CD4-positive, alpha-beta T cell treated with Interleukin-1 beta for 1 hour (primary cell): ENCODE measurements at regions not wholly inside any gene's neighbourhood (a gene's known extent, or its start where the extent isn't known, plus 50 kb on each side); places are given as distances from the start of the nearest gene placed in this dataset.

Source experiments
- DNase-seq, 2 donors: peaks; one replicate each; pipeline ENCODE4 v3.0.0-alpha.2; 2020 to 2022

DNA sequence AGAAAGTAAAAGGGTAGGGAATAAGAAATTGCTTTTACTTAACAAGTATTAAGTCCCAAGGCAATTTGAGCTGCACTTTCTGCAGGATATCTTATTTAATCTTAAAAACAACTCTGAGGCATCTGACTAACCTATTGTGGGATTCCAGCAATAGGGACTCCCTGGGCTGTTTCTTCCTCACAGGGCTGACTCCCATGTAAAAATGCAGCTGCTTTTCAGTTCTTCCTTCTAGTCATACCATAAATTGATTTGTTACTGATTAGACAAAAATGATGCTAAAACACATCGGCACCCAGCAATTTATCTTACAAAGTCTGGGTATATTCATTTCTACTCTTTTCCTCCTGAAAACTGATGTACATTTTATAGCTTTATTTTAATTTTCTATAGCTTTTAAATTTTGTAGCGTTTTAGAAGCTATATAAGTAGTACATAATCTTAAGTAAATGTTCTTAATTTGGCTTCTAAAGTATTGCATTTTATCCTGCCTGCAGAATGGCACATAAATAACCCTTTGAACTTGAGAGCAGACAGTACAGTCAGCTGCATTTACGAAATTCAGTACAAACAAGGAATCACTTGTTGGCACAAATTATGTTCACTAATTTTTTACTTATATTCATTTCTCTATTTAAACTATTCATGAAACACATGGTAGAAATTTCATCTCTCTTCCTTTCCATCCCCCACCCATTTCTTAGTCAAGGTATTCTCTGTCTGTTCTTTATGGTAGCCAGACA, 102.4 kb upstream of the FRY start:
- no peak for DNase-seq

DNA sequence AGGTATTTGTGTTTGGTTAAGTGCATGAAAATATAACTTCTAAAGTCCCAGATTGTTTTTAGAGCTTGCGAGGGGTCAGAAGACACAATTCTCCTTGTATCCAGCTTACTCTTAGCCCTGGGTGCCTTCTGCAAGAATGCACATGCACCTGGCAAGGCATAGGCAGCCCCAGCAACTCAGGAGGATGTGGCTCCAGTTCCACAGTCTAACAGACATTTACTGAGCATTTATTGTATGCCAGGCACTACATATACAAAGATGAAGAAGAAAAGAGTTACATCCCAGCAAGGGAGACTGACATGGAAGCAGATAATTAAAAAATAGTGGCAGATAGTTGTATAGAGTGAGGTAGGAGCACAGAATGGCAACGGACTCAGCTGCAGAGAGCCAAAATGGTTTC, 101.1 kb upstream of the FRY start:
- DNase-seq = no peak

DNA sequence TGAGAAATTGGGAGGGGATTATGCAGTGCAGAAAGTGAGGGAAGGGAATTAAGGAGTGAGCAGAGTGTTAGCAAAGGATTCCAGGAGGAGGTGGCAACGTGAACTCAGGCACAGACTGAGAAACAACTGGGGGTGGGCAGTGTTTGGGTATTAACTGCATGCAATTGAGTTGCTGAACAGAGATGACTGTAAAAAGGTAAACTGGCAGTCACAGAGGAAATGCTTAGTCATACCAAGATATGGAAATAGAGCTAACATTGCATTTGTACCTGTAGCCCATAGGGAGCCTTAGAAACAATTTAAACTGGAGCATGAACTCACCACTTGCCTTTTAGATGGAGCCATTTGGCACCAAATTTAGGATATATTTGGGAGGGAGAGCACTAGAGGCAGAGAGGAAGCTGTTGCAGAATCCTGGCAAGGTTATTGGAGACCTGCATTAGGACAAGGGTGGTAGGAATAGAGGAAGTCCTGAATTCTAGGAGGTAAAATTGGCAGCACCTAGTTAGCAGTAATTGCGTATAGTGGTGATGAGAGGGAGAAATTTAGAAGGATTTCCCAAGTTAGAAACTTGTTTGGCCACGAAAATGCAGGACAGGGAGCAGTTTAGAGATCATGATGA, 100.6 kb upstream of the FRY start:
- no peak for DNase-seq

DNA sequence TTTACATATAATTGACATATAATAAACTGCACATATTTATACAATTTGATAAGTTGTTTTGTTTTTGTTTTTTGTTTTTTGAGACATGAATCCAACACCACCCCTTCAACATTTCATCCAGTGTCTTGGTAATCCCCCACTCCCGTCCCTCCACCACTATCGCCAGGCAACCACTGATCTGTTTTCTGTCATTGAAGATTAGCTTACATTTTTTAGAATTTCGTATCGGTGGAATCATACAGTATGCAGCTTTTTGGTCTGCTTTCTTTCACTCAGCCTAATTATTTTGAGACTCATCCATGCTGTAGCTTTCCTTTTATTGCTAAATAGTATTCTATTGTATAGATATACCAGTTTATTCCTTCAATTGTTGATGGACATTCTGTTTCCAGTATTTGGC, 94.1 kb upstream of the FRY start:
- no peak for DNase-seq

DNA sequence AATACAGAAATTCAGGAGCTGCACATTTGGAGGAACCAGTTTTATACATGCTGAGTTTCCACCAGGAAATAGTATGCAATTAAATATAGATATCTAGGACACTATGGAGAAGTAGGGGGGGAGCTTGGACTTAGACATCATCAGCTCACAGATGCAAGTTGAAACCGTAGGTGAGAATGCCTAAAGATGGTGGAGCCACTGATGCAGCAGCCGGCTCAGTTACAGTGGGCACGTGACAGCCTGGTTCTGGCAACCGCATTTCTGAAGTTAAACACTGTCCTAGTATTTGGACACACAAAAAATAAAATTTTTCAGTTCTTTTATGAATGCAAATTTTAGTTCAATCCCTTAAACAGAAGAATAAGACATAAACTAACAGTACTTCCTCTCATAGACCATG, 91.5 kb upstream of the FRY start:
- DNase-seq = no peak

DNA sequence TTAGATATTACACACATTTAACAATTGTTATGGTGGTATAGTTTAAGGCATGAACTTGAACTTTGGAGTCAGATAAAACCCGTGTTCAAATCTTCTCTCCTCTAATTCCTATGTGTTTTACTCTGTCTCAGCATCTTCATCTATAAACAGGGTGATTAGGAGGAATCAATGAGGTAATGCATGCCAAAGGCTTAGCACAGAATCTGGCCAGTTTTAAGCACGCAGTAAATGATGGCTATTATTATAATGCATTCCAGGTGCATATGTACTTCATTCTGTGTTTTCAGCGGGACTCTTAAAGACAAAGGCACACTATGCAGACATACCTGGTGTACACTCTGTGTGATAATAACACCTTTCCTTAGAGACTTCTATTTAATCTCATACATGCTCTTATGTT, 88.0 kb upstream of the FRY start:
- no peak for DNase-seq

DNA sequence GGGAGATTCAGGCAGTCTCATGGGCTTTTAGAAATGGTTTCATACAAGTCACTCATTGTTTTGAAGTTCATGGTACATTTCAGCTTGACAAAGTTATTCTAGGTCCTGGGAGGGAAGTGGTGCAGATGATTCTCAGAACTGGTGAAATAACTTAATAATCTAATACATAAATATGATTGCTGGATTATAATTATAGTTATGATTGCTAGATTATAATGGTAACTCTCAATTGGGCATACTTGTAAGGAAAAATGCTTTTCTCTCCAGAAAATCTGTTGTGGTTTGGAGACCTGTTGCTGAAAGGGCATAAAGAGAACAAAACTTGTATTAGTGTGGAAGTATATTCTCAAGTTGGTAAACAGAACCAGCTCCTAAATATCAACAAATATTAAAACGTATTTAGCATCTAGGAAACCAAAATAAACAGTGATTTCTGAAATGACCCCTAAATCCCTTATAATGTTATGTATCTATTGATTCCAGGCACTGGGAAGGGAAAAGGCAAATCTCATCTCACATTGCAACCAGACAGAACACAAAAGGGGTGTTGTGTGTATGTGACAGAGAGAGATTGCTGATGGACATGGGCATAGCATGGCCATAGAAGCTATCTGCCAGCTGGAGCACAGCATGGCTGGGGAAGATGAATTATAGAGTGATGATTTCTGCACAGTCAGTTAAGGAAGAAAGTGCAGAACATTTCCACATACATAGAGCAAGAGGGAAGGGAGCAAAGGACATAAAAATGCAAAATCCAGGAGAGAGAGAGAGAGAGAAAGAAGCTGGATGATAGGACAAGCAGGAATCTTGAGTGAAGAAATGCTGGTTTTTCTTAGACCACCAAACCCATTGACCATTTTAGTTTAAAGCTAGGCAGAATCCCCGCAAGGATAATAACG, 87.1 kb upstream of the FRY start:
- DNase-seq = no peak

DNA sequence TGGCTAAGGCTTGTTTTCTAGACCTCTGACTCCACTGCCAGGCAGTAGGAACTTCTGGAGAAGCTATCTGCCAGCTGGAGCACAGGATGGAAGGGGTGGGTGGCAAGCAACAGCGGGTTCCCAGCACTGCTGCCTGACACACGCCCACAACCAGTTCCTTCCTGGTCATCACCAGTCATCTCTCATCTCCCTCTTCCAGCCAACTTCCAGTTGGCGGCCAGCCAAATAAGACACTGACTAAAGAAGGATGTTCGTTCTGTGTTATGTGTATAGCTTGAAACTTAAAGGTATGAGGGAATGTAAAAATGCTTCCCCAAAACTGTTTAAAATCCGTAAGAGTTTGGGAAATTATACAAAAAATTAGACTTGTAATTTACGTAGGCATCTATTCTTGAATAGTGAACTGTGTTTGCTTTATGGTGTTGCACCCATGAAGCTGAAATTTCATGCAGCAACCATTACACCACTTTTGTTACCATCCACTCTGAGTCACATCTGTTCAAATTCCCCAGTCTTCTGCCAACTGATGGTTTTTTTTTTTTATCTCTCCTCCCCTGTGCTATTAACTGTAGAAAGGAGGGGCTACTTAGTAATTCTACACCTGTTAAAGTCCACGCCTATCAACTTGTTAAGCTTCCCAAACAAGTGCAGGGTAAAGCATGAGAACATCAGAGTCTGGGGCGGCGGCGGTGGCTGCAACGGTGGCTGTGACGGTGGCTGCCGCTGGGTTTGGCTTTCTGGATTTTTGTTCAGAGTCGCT, 86.2 kb upstream of the FRY start:
- peak in 1 of 2 donors; percentile 61 for DNase-seq

DNA sequence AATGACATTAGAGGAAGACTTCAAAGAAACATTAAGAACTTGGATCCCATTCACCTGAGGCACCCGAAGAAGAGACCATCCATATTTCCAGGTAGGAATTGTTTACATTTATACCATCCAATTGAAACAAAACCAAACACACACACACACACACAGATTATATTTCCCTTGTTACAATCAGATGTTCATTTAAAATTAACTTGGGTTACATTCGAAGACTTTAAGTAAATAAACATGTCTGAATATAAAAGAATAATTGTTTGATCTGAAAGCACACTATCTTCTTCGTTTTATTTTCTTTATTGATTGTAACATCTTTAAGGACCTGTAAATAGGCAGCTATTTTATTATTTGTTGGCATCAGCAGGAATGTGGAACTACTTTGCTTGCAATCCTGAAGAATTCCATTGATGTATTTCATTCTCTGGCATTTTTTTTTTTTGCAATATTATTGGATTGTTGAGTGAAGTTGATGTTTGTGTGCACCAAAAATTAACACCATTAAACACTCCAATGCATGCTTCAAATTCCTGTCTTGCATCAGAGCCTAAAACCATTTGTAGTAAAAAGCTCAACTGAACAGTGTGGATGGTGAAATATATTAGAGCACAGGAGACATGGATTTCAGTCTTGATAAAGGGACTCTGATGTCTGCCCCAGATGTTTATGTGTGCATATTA, 85.3 kb upstream of the FRY start:
- no peak for DNase-seq

DNA sequence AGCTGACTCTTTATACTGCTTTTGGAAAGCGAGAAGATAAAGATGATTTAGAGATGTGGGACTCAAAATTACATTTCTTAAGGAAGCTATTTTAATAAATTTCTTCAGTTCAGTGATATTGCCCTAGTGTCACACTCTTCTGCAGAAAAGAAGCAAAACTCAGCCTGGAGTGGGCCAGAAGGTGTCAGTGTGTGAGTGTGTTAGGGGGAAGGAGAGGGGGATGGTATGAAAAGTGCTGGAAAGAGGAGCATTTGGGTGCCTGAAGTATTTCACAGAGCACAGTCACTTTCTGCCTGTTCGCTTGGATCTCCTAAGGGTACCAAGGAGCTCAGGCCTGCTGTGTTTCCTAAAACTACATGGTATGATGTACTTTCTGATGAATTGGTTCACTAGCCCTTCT, 84.5 kb upstream of the FRY start:
- DNase-seq = no peak

DNA sequence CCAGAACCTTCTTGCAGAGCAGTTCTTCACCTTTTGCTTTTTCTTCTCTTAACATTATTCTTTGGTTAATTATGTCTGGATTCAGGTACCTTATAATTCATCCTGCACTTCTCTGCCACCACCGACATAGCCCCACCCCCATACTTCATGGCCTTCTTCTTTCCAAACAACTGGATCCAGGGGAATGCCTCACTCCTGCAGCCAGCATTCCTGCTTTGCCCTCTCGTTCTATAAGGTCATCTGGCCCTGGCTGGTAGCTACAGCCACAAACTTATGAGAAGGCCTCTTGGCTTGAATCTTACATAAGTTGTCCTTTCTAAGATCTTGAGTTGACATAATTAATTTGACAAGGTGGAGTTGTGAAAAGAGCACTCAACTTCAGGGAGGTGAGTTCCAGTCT, 84.1 kb upstream of the FRY start:
- DNase-seq = no peak

DNA sequence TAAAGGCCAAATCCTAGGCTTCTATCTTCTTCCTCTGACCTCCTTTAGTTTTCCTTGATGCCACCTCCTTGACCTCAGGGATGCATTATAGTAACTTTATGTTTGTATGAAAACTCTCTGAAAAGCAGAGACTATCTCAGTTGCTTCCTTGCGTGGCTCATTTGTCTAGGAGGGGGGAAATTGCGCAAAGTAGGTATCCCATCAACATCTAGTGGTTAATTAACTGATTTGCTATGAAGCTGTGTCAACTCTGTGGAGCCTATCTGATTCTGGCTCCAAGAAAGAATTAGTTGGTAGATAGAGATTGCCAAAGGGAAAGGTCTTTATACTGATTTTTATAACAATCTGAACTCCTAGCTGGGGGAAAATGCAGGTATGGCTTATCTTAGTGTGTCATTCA, 82.1 kb upstream of the FRY start:
- DNase-seq = no peak

DNA sequence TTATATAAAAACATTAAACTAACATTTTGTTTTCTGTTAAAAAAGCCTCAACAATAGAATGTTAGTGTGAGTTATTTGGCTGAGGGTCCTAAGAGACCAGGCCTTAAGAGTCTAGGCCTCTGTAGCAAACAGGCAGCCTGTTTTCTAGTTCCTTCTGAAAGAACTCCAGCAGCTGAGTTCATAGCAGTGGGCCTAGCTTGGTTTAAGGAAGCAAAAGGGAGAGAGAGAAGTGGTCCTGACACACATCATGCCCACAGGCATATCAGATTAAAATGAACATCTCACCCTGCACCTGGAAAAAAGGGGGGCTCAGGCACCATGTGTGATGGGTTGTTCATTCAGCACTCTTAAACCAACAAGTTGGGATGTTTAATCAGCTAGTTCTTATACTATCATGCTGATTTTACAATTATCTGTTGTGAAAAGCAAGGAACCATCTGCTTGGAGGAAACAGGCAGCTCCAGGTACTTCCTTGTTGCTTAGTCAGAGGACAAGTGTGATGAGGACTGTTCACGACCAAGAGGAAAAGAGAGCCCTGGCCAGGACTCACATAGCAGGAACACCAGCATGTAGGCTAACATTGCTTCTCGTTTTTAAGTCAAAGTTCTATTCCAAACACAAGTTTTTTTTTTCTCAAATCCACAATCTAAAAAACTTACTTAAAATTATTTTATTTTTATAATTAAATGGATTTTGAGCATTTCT, 81.3 kb upstream of the FRY start:
- peak in 1 of 2 donors; percentile 4 for DNase-seq

DNA sequence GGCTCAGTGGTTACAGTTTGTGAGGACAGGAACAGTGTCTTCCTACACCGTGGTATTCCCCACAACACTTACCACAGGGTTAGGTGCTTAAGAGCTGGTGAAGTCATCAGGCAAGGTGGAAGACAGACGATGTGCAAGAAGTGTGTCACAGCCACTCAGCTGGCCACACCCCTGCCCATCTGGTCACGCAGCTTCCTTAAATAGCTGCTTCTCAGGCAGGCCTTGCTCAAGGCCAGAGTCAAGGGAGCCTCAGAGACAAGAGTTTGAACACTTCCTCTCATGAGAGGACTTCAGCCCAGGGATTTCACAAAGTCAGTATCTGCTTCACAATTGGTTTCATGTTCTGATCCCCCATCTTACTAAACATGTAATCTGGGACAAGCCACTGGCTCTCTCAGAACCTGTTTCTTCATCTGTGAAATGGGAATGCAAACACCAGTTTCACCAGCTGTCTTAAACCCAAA, 80.3 kb upstream of the FRY start:
- peak; percentile 38 to 87 for DNase-seq

DNA sequence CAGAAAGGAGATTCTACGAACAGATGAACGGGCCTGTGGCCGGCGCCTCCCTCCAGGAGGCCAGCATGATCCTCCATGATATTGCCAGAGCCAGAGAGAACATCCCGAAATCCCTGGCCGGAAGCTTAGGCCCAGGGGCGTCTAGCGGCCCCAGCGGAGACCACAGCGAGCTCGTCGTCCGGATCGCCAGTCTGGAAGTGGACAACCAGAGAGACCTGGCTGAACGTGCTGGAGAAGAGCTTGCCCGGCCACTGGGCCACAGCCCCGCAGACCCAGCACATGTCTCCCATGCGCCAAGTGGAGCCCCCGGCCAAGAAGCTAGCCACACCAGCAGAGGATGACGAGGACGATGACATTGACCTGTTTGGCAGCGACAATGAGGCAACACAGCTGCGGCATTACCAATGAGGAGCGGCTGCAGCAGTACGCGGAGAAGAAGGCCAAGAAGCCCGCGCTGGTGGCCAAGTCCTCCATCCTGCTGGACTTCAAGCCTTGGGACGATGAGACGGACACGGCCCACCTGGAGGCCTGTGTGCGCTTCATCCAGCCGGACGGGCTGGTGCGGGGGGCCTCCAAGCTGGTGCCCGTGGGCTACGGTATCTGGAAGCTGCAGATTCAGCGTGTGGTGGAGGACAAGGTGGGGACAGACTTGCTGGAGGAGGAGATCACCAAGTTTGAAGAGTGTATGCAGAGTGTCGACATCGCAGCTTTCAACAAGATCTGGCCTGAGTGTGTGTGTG, 78.8 kb upstream of the FRY start:
- DNase-seq = no peak

DNA sequence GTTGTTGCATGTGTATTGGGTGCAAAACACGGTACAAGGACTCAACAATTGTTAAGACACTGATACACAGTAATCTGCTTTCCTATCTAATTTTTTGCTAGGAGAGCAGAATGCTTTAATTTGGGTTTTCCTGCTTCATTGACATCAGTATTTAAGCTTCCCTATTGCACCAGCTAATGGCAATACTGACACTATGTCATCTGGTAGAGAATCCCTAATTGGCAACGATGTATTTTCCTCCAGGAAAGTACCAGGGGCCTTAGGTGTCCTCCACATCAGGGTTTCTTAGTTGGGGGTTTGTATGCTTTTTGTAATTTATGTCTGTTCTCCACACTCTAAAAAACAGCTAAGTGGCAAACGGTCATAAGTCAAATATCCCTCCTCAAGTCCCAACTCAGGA, 76.5 kb upstream of the FRY start:
- DNase-seq = no peak

DNA sequence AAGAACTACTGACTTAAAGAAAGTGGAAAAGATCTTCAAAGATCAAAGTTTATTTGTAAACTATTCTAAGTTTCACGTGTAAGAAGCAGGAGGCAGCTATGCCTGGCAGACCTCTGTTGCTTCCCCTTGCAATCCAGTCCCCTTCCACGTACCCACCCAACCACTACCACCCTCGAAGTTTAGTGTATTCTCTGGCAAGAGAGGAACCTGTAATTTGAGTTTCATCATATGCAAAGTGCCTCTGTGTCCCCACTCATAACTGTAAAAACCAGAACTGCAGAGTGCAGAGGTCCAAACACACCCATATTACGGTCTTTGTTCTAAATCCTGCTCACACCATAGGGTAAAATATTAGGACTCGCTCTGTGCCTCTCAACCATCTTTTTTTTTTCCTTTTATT, 75.8 kb upstream of the FRY start:
- DNase-seq = peak in 1 of 2 donors; percentile 4

DNA sequence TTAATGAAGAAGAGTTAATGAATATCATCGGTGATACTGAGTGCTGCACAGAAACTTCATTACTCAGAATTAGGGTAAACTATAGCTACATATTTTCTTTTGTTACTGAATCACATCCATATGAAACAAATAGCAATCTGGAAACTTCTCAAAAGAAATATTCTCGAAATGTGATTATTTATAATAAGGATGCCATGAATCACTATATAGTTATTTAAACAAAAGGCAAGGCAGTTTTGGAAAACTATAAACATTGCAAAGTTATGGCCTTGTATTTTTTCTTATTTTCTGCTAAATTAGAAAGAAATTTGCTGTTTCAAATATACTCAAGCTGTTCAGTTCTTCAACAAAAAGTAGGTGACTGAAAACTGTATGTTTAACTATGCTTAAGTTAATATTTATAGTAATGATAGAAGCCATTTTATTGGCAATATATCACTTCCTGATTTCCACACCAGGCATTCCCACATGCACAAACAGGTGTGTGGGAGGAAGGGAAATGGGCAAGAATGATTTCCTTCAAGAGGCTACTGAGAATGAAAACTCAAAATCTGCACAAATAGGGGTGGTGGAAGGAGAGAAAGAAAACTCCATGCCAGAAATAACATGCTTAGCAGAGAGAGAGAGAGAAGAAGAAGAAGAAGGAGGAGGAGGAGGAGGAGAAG, 74.5 kb upstream of the FRY start:
- no peak for DNase-seq

DNA sequence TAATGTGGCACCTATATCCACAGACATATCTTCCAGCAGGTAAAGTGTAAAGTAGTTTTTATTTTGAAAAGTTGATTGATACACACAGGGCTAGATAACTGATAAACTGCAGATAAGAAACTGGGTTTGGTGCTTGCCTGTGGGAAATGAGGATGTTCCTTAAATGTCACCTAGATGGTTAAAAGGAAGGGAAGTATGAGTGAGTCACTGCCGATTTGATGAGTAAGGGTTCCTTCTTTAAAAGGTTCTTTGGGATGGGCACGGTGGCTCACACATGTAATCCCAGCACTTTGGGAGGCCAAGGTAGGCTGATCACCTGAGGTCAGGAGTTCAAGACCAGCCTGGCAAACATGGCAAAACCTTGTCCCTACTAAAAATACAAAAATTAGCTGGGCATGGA, 73.8 kb upstream of the FRY start:
- no peak for DNase-seq

DNA sequence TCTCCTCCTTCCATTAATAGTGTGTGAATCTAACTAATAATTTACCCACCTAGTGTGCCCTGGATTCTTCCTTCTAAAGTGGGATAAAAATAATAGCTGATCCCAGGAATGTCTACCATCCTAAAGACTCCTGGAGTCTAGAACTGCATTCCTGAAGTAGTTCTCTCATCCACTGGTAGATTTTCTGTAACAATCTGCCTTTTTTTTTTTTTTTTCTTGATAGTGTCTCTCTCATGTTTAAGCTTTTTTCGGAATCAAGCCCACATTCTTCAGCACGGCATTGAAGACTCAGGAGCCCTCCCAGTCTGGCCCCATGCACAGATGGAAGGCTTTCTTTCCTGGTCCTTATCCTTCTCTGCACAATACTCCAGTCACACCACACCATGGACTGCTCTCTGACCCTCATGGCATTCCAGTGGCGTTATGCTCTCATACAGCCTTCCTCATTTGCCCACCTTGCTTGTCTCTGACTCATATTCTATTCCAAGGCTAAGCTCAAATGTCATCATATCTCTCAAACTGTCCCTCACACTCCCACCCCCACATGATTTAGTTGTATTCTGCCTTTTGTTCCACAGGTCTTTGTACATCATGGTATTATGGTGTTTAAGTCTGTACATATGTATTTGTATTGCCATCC, 68.7 kb upstream of the FRY start:
- DNase-seq = no peak
